ENCODE measurements at regions not wholly inside any gene's neighbourhood (a gene's known extent, or its start where the extent isn't known, plus 50 kb on each side); places are given as distances from the start of the nearest gene placed in this dataset.

DNA sequence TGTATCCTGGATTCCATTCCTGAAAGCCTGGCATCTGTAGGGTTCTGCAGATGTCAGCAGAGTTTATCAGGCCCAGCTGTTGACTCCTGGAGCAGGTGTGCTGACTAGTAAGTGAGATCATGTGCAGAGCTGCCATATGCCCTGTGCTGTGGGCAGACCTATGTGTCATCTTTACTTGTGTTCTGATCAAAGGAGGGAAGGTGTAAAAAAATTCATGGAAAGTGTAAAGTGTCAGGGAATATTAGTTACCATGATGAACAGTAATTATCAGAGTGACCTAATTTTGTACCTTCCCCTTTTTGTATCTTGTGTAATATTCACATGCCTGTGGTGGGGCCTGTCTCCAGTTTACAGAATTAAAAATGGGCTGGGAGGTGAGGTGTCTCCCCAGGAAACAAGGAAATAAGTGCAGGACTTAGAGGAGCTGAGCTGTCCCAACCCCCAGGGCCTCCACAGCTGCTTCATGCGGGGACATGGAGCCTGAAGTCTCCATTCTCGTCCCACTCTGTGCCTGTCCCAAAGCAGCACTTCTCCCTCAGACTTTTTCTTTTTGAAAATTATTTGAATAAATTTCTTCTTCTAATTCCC lies 148.2 kb upstream of the GGTLC1 start:
- Histone ChIP-seq H3K36me3 (replicated peaks) (no peaks in the 10 kb centered on the region), H3K27me3 (replicated peaks) (no peaks in the 10 kb centered on the region), H3K4me3 (ENCODE audit: low read depth, low read length) (no peak overlapping the region), H3K27ac (no peak overlapping the region)
- in situ Hi-C loops (cut with HindIII; ENCODE audit: low pct_ligation_motif_present, low sequenced_read_pairs): no loop called here
- TF ChIP-seq, protein P1, sequence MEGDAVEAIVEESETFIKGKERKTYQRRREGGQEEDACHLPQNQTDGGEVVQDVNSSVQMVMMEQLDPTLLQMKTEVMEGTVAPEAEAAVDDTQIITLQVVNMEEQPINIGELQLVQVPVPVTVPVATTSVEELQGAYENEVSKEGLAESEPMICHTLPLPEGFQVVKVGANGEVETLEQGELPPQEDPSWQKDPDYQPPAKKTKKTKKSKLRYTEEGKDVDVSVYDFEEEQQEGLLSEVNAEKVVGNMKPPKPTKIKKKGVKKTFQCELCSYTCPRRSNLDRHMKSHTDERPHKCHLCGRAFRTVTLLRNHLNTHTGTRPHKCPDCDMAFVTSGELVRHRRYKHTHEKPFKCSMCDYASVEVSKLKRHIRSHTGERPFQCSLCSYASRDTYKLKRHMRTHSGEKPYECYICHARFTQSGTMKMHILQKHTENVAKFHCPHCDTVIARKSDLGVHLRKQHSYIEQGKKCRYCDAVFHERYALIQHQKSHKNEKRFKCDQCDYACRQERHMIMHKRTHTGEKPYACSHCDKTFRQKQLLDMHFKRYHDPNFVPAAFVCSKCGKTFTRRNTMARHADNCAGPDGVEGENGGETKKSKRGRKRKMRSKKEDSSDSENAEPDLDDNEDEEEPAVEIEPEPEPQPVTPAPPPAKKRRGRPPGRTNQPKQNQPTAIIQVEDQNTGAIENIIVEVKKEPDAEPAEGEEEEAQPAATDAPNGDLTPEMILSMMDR (IDR thresholded peaks at IDR 0.05; ENCODE audit: low read depth, low read length, missing control alignments): no peak
- no peak for DNase-seq

DNA sequence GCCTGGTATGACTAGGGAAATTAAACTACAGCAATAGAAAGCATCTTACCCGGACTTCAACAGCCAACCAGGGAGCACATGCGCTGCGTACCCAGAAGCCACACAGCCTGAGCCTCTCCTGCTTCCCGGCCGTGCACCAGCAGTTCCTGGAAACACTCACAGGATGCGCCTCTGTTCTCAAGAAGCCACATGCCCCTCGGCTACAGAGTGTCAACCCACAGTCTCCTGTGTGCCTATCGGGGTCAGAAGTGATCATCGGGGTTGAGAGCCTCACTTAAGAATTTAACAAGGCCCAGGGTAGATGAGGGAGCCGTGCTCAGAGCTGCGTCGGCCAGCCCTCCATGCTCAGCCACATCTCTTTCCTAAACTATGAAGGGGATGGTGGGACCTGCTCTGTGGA lies 147.2 kb upstream of the GGTLC1 start:
- TF ChIP-seq, protein P1 (IDR thresholded peaks at IDR 0.05; ENCODE audit: low read depth, low read length, missing control alignments): no peak
- Histone ChIP-seq H3K27me3 (replicated peaks) (no peaks in the 10 kb centered on the region), H3K36me3 (replicated peaks) (no peaks in the 10 kb centered on the region), H3K27ac (no peak overlapping the region), H3K4me3 (ENCODE audit: low read depth, low read length) (no peak overlapping the region)
- in situ Hi-C loops (cut with HindIII; ENCODE audit: low pct_ligation_motif_present, low sequenced_read_pairs): no loop called here
- DNase-seq: no peak

DNA sequence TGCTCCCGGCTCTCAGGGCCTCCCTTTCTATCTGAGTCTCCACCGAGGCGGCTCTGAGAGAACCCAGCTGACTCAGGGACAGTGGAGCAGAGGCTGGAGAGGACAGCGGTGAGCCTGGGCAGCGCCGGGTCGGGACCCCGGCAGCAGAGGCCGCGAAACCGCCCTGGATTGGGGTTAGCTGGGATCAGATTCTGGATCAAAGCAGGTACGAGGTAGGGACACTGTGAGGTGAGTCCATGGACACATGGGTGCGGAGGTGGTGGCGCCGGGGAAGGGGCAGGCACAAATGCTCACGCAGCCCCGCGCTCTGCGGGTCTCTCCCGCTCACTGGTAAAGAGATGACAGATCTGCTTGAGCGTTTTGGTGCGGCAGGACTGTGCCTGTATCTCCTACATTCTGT lies 146.4 kb upstream of the GGTLC1 start:
- no peak overlapping the region for H3K27ac ChIP-seq
- DNase-seq: no peak
- in situ Hi-C loops (cut with HindIII; ENCODE audit: low pct_ligation_motif_present, low sequenced_read_pairs): no loop called here
- TF ChIP-seq, protein P1 (IDR thresholded peaks at IDR 0.05; ENCODE audit: low read depth, low read length, missing control alignments): no peak
- H3K4me3 ChIP-seq (ENCODE audit: low read depth, low read length): no peak overlapping the region
- no peaks in the 10 kb centered on the region for H3K36me3 ChIP-seq (replicated peaks)
- no peaks in the 10 kb centered on the region for H3K27me3 ChIP-seq (replicated peaks)

DNA sequence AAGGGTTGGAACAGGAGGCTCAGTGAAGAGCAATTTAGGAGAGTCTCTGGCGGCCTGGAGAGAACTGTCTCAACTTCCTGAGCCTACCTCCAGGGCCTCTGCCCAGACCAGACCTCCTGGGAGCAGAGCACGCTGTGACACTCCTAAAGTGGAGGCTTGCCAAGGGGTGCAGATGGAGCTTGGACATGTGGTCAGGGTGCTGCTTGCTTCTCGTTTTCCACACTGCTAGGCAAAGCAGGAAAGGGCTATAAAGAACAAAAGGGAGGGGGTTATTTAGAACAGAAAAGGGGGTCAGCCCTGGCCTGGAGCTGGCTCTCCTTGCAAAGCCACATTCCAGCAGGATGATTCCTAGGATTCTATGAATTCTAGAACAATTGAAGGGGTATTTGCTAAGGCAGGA lies 145.7 kb upstream of the GGTLC1 start:
- no peak overlapping the region for H3K27ac ChIP-seq
- H3K4me3 ChIP-seq (ENCODE audit: low read depth, low read length): no peak overlapping the region
- in situ Hi-C loops (cut with HindIII; ENCODE audit: low pct_ligation_motif_present, low sequenced_read_pairs): no loop called here
- H3K27me3 ChIP-seq (replicated peaks): no peaks in the 10 kb centered on the region
- TF ChIP-seq, protein P1 (IDR thresholded peaks at IDR 0.05; ENCODE audit: low read depth, low read length, missing control alignments): no peak
- H3K36me3 ChIP-seq (replicated peaks): no peaks in the 10 kb centered on the region
- DNase-seq: no peak

DNA sequence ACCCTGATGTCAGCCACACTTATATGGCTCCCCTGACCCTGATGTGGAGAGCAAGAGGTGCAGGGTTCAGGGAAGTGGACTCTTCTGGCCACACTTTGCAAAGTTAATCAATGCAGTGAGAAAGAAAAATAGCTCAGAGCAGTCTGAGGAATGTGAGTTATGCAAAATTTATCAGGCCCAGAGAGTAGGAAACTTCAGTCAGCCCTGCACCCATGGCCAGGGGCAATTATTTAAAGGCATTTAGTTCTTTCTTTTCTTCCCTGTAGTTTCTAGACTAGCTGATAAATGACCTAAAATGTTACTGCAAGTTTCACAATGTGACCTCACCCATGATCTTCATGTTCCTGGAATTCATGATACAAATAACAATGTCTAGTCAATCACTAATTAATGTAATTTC lies 143.7 kb upstream of the GGTLC1 start:
- in situ Hi-C loops (cut with HindIII; ENCODE audit: low pct_ligation_motif_present, low sequenced_read_pairs): no loop called here
- no peaks in the 10 kb centered on the region for H3K27me3 ChIP-seq (replicated peaks)
- H3K27ac ChIP-seq: no peak overlapping the region
- TF ChIP-seq, protein P1 (IDR thresholded peaks at IDR 0.05; ENCODE audit: low read depth, low read length, missing control alignments): no peak
- DNase-seq: no peak
- no peaks in the 10 kb centered on the region for H3K36me3 ChIP-seq (replicated peaks)
- no peak overlapping the region for H3K4me3 ChIP-seq (ENCODE audit: low read depth, low read length)

DNA sequence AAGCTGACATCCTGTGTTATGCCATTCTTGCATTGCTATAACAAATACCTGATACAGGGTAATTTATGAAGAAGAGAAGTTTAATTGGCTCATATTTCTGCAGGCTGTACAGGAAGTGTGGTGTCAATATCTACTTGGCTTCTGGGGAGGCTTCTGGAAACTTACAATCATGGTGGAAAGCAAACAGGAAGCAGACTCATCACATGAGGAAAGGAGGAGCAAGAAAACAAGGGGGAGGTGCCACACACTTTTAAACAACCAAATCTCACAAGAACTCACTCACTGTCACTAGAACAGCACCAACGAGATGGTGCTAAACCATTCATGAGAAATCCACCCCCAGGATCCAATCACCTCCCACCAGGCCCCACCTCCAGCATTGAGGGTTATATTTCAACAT lies 143.1 kb upstream of the GGTLC1 start:
- no peak for DNase-seq
- Histone ChIP-seq H3K27me3 (replicated peaks) (no peaks in the 10 kb centered on the region), H3K27ac (no peak overlapping the region), H3K4me3 (ENCODE audit: low read depth, low read length) (no peak overlapping the region), H3K36me3 (replicated peaks) (no peaks in the 10 kb centered on the region)
- in situ Hi-C loops (cut with HindIII; ENCODE audit: low pct_ligation_motif_present, low sequenced_read_pairs): no loop called here
- TF ChIP-seq, protein P1 (IDR thresholded peaks at IDR 0.05; ENCODE audit: low read depth, low read length, missing control alignments): no peak

Data from brain microvascular endothelial cell (primary cell).